HCT116 (cell line): ENCODE measurements at regions not wholly inside any gene's neighbourhood (a gene's known extent, or its start where the extent isn't known, plus 50 kb on each side); places are given as distances from the start of the nearest gene placed in this dataset.

Experiments
- ATAC-seq: fragments of 200-7000 bp; cut with Tn5 transposase; 2 replicates; pipeline ENCODE4 v1.9.1; 2020; ENCODE audit warnings: mild to moderate bottlenecking, moderate library complexity
- BruUV-seq: library from RNA; stranded (reverse); fragments of 400-500 nt; replicated peaks from 2 replicates; lab custom pipeline; 2021; lab: Mats Ljungman, UMichigan
- CTCF ChIA-PET: fragments of 300-600 bp; sonication (Branson Sonifier 250); formaldehyde crosslinking; loops from one replicate; lab custom pipeline; 2021; ENCODE audit warnings: antibody characterized with exemption; lab: Charles Lee
- POLR2A ChIA-PET: fragments of 300-600, 350-600 bp; sonication (Branson Sonifier 250); formaldehyde crosslinking; loops from one replicate; lab custom pipeline; 2021; ENCODE audit warnings: antibody characterized with exemption; lab: Charles Lee
- RAD21 ChIA-PET, 2 experiments: fragments of 300-600 bp; sonication (Branson Sonifier 250); formaldehyde crosslinking; loops; one replicate each; lab custom pipeline; 2023; ENCODE audit warnings: low total read pairs in 2 of 2; ENCODE audit not compliant: uncharacterized antibody in 2 of 2, unreplicated experiment in 2 of 2, low non-redundant PET in 1 of 2; lab: Charles Lee
- DNase-seq: peaks from one replicate; pipeline ENCODE4 v3.0.0-alpha.2; 2010; ENCODE audit warnings: low read depth, low spot score
- H2AFZ ChIP-seq: fragments of 200-600 bp; shearing (Covaris generic), sonication (generic); 2 replicates; pipeline ENCODE4 v1.6.1; 2017; ENCODE audit warnings: low read depth, mixed run types, mixed read lengths, antibody characterized with exemption, low read length; ENCODE audit not compliant: poor library complexity, severe bottlenecking
- H3K27ac ChIP-seq: 2 replicates; pipeline ENCODE4 v1.5.1; 2012; ENCODE audit warnings: low read depth, low read length
- H3K27me3 ChIP-seq: fragments of 200-600 bp; sonication (generic); 2 replicates; pipeline ENCODE4 v1.6.1; 2016; ENCODE audit warnings: mixed run types, low read length, mixed read lengths; ENCODE audit not compliant: insufficient read depth
- H3K36me3 ChIP-seq, 2 experiments: fragments of 200-500 bp in 1 of 2; fragments of 200-600 bp in 1 of 2; sonication (Bioruptor generic) in 1 of 2; sonication (generic) in 1 of 2; 2 replicates each; pipeline versions ENCODE4 v1.5.1 to v1.6.1; 2014 to 2016; ENCODE audit warnings: low read length in 2 of 2, inconsistent platforms in 1 of 2, mixed read lengths in 1 of 2, mixed run types in 1 of 2; ENCODE audit not compliant: insufficient read depth in 2 of 2, control insufficient read depth in 1 of 2
- H3K4me1 ChIP-seq, 2 experiments: fragments of 200-600 bp in 1 of 2; sonication (generic) in 1 of 2; 2 replicates each; pipeline versions ENCODE4 v1.5.1 to v1.6.1; 2012 to 2017; ENCODE audit warnings: low read length in 2 of 2, inconsistent platforms in 1 of 2, mild to moderate bottlenecking in 1 of 2, mixed read lengths in 1 of 2, mixed run types in 1 of 2, moderate library complexity in 1 of 2; ENCODE audit not compliant: insufficient read depth in 2 of 2, control insufficient read depth in 1 of 2
- H3K4me2 ChIP-seq: fragments of 200-600 bp; sonication (generic); 2 replicates; pipeline ENCODE4 v1.6.1; 2017; ENCODE audit warnings: mixed run types, low read length, mixed read lengths
- H3K4me3 ChIP-seq, 2 experiments: fragments of 200-600 bp in 1 of 2; sonication (generic) in 1 of 2; replicated peaks in 1 of 2; 2 replicates each; pipeline ENCODE4 v1.5.1; 2011 to 2016; ENCODE audit warnings: low read length in 2 of 2, control low read depth in 1 of 2, low read depth in 1 of 2, mild to moderate bottlenecking in 1 of 2, mixed read lengths in 1 of 2, mixed run types in 1 of 2
- H3K79me2 ChIP-seq: fragments of 200-600 bp; sonication (generic); 2 replicates; pipeline ENCODE4 v1.6.1; 2017; ENCODE audit warnings: mild to moderate bottlenecking, mixed run types, low read length, moderate library complexity, mixed read lengths; ENCODE audit not compliant: insufficient read depth
- H3K9ac ChIP-seq: fragments of 200-600 bp; sonication (generic); 2 replicates; pipeline ENCODE4 v1.6.1; 2016; ENCODE audit warnings: low read length, mixed read lengths
- H3K9me2 ChIP-seq: fragments of 200-600 bp; sonication (generic), shearing (Covaris generic); 2 replicates; pipeline ENCODE4 v1.6.1; 2017; ENCODE audit warnings: mixed run types, mild to moderate bottlenecking, moderate library complexity; ENCODE audit not compliant: insufficient read depth
- H3K9me3 ChIP-seq, 2 experiments: fragments of 200-500 bp in 1 of 2; fragments of 200-600 bp in 1 of 2; sonication (Bioruptor generic) in 1 of 2; sonication (generic) in 1 of 2; 2 replicates each; pipeline ENCODE4 v1.6.1; 2014 to 2017; ENCODE audit warnings: low read length in 2 of 2, mixed read lengths in 2 of 2, inconsistent platforms in 1 of 2, low read depth in 1 of 2, mild to moderate bottlenecking in 1 of 2, mixed run types in 1 of 2, moderate library complexity in 1 of 2; ENCODE audit not compliant: control insufficient read depth in 1 of 2, insufficient read depth in 1 of 2
- H4K20me1 ChIP-seq: fragments of 200-600 bp; sonication (generic), shearing (Covaris generic); 2 replicates; pipeline ENCODE4 v1.6.1; 2017; ENCODE audit warnings: mixed run types, mild to moderate bottlenecking, moderate library complexity; ENCODE audit not compliant: insufficient read depth
- CBX3 ChIP-seq: IDR thresholded peaks from 2 replicates; pipeline ENCODE4 v1.6.1; 2012; ENCODE audit warnings: low read depth
- CEBPB ChIP-seq: IDR thresholded peaks from 2 replicates; pipeline ENCODE4 v1.6.1; 2012; ENCODE audit warnings: low read depth
- EGR1 ChIP-seq: IDR thresholded peaks from 2 replicates; pipeline ENCODE4 v1.6.1; 2012; ENCODE audit warnings: low read depth
- ELF1 ChIP-seq: IDR thresholded peaks from 2 replicates; pipeline ENCODE4 v1.6.1; 2012; ENCODE audit warnings: low read depth, borderline replicate concordance
- EZH2 ChIP-seq: fragments of 200-600 bp; sonication (generic); IDR thresholded peaks from 2 replicates; pipeline ENCODE4 v1.6.1; 2017; ENCODE audit warnings: antibody characterized with exemption, mixed run types
- EZH2phosphoT487 ChIP-seq: fragments of 200-600 bp; IDR thresholded peaks from 2 replicates; pipeline ENCODE4 v1.6.1; 2018; ENCODE audit warnings: antibody characterized with exemption, borderline replicate concordance
- FOSL1 ChIP-seq: IDR thresholded peaks from 2 replicates; pipeline ENCODE4 v1.6.1; 2012; ENCODE audit warnings: low read depth
- JUND ChIP-seq: IDR thresholded peaks from 2 replicates; pipeline ENCODE4 v1.6.1; 2012
- MAX ChIP-seq: IDR thresholded peaks from 2 replicates; pipeline ENCODE4 v1.6.1; 2012
- SP1 ChIP-seq: IDR thresholded peaks from 2 replicates; pipeline ENCODE4 v1.6.1; 2012; ENCODE audit warnings: low read depth
- SRF ChIP-seq: IDR thresholded peaks from 2 replicates; pipeline ENCODE4 v1.6.1; 2012; ENCODE audit warnings: low read depth
- ZBTB33 ChIP-seq: IDR thresholded peaks from 2 replicates; pipeline ENCODE4 v1.6.1; 2011; ENCODE audit warnings: mild to moderate bottlenecking, low read length, moderate library complexity; ENCODE audit not compliant: insufficient replicate concordance; ENCODE audit errors: extremely low read depth
- ZFX ChIP-seq: fragments of 450-650 bp; IDR thresholded peaks from 2 replicates; pipeline ENCODE4 v1.6.1; 2017
- ZNF274 ChIP-seq: fragments of 200-500 bp; sonication (Bioruptor generic); IDR thresholded peaks from 2 replicates; pipeline ENCODE4 v1.6.1; 2014; ENCODE audit warnings: mild to moderate bottlenecking, low read depth, low read length, inconsistent platforms
- intact Hi-C: fragments of 100-400 bp; cut with micrococcal nuclease; formaldehyde crosslinking; loops from 2 replicates; pipeline ENCODE4 v1.10.0; 2022

GRCh38 chr18:24741965-24742724, 281.7 kb downstream of the HRH4 start:
- Histone ChIP-seq H3K9ac (no peak overlapping the region), H3K9me3 (no peaks in the 10 kb centered on the region), H4K20me1 (no peaks in the 10 kb centered on the region), H3K27ac (no peak overlapping the region), H2AFZ (no peak overlapping the region), H3K4me2 (no peak overlapping the region), H3K9me2 (no peaks in the 10 kb centered on the region), H3K4me1 (no peaks in the 10 kb centered on the region), H3K27me3 (peaks cover 26% of the 10 kb centered on the region), H3K79me2 (no peaks in the 10 kb centered on the region), H3K36me3 (no peaks in the 10 kb centered on the region), H3K4me3 (no peak overlapping the region)
- no peak for ATAC-seq
- CTCF ChIA-PET = interaction anchor here (1.3 kb wide), 1 partner anchor 15 kb away, joined by 5 read pairs; no protein-coding TSS in a partner anchor
- POLR2A ChIA-PET = no interaction called here
- BruUV-seq = no TSS peak
- intact Hi-C loops = no loop called here
- TF ChIP-seq SRF (no peak), CEBPB (no peak), ZBTB33 (no peak), EZH2 (no peak), CBX3 (no peak), EZH2phosphoT487 (no peak), FOSL1 (no peak), EGR1 (no peak), MAX (no peak), ELF1 (no peak), ZNF274 (no peak), ZFX (no peak), SP1 (no peak), JUND (no peak)
- RAD21 ChIA-PET = no interaction called here
- no peak for DNase-seq
